ENCODE measurements at regions not wholly inside any gene's neighbourhood (a gene's known extent, or its start where the extent isn't known, plus 50 kb on each side); places are given as distances from the start of the nearest gene placed in this dataset.
"Not testable (repeated sequence)": the region's sequence is repeated elsewhere in the genome, so short reads cannot be mapped to it uniquely, and the experiment has no call there.

GRCh38 chr2:35938838-35939237 is 416.7 kb upstream of the CRIM1 start:
- no peak for DNase-seq (ENCODE audit: low spot score)

GRCh38 chr2:35933031-35933430 is 422.5 kb upstream of the CRIM1 start:
- no peak for DNase-seq (ENCODE audit: low spot score)

- no peak for DNase-seq (ENCODE audit: low spot score)
Observed at GRCh38 chr2:35932276-35932963, 423.2 kb upstream of the CRIM1 start.

GRCh38 chr2:35931626-35932025 is 424.0 kb upstream of the CRIM1 start:
- no peak for DNase-seq (ENCODE audit: low spot score)

GRCh38 chr2:35931115-35931514 is 424.5 kb upstream of the CRIM1 start:
- DNase-seq (ENCODE audit: low spot score): no peak

- DNase-seq (ENCODE audit: low spot score): no peak
Observed at GRCh38 chr2:35929551-35929950, 426.0 kb upstream of the CRIM1 start.

GRCh38 chr2:35920061-35920460 is 435.5 kb upstream of the CRIM1 start:
- DNase-seq (ENCODE audit: low spot score): no peak

- no peak for DNase-seq (ENCODE audit: low spot score)
Observed at GRCh38 chr2:35915261-35915660, 440.3 kb upstream of the CRIM1 start.

- DNase-seq (ENCODE audit: low spot score): no peak
Observed at GRCh38 chr2:35891936-35892335, 463.6 kb upstream of the CRIM1 start.

GRCh38 chr2:35891528-35891927 is 464.1 kb upstream of the CRIM1 start:
- DNase-seq (ENCODE audit: low spot score): no peak

GRCh38 chr2:35887146-35887545 is 468.4 kb upstream of the CRIM1 start:
- DNase-seq (ENCODE audit: low spot score): no peak

- DNase-seq (ENCODE audit: low spot score): no peak
Observed at GRCh38 chr2:35873921-35874320, 481.7 kb upstream of the CRIM1 start.

- no peak for DNase-seq (ENCODE audit: low spot score)
Observed at GRCh38 chr2:35871672-35872071, 483.9 kb upstream of the CRIM1 start.

GRCh38 chr2:35870713-35871112 is 484.9 kb upstream of the CRIM1 start:
- no peak for DNase-seq (ENCODE audit: low spot score)

- DNase-seq (ENCODE audit: low spot score): no peak
Observed at GRCh38 chr2:35864141-35864540, 491.4 kb upstream of the CRIM1 start.

- DNase-seq (ENCODE audit: low spot score): no peak
Observed at GRCh38 chr2:35858216-35858615, 497.4 kb upstream of the CRIM1 start.

GRCh38 chr2:35857498-35857897 is 498.1 kb upstream of the CRIM1 start:
- no peak for DNase-seq (ENCODE audit: low spot score)

- DNase-seq (ENCODE audit: low spot score): no peak
Observed at GRCh38 chr2:35831385-35831784, 524.2 kb upstream of the CRIM1 start.

GRCh38 chr2:35830833-35831232 is 524.7 kb upstream of the CRIM1 start:
- no peak for DNase-seq (ENCODE audit: low spot score)

GRCh38 chr2:35827086-35827485 is 528.5 kb upstream of the CRIM1 start:
- DNase-seq (ENCODE audit: low spot score): no peak

- no peak for DNase-seq (ENCODE audit: low spot score)
Observed at GRCh38 chr2:35822716-35823115, 532.9 kb upstream of the CRIM1 start.

GRCh38 chr2:35821675-35822074 is 533.9 kb upstream of the CRIM1 start:
- no peak for DNase-seq (ENCODE audit: low spot score)

GRCh38 chr2:35820391-35820790 is 535.2 kb upstream of the CRIM1 start:
- DNase-seq (ENCODE audit: low spot score): no peak

GRCh38 chr2:35819033-35819432 is 536.5 kb upstream of the CRIM1 start:
- no peak for DNase-seq (ENCODE audit: low spot score)

- not testable (repeated sequence) for DNase-seq (ENCODE audit: low spot score)
Observed at GRCh38 chr2:35818359-35818758, 537.2 kb upstream of the CRIM1 start.
